Mesenchymal stem cell (in vitro differentiated cells and primary cell): ENCODE measurements at regions not wholly inside any gene's neighbourhood (a gene's known extent, or its start where the extent isn't known, plus 50 kb on each side); places are given as distances from the start of the nearest gene placed in this dataset.
A peak's percentile ranks its signal among the peaks of the same experiment; 100 is the strongest.

Experiments
- DNase-seq: peaks from one replicate; pipeline ENCODE4 v3.0.0-alpha.2; 2013
- H2AFZ ChIP-seq: one replicate; pipeline ENCODE4 v1.6.1; 2013; ENCODE audit warnings: low read depth, mild to moderate bottlenecking, control low read depth, inconsistent platforms, low read length, moderate library complexity
- H2AK5ac ChIP-seq: 2 replicates; pipeline ENCODE4 v1.6.1; 2013; ENCODE audit warnings: low read length, moderate library complexity, mild to moderate bottlenecking, inconsistent platforms; ENCODE audit not compliant: severe bottlenecking
- H2BK120ac ChIP-seq: one replicate; pipeline ENCODE4 v1.6.1; 2013; ENCODE audit warnings: low read depth, mild to moderate bottlenecking, inconsistent platforms, low read length, moderate library complexity
- H2BK12ac ChIP-seq, 2 experiments: one replicate each; pipeline ENCODE4 v1.6.1; 2013; ENCODE audit warnings: inconsistent platforms in 2 of 2, low read length in 2 of 2, mild to moderate bottlenecking in 2 of 2, moderate library complexity in 2 of 2, control low read depth in 1 of 2
- H2BK15ac ChIP-seq: one replicate; pipeline ENCODE4 v1.6.1; 2013; ENCODE audit warnings: mild to moderate bottlenecking, low read depth, inconsistent platforms; ENCODE audit not compliant: poor library complexity, severe bottlenecking
- H2BK5ac ChIP-seq: 2 replicates; pipeline ENCODE4 v1.6.1; 2013; ENCODE audit warnings: low read depth, mild to moderate bottlenecking, low read length, control low read depth, inconsistent platforms; ENCODE audit not compliant: poor library complexity, severe bottlenecking
- H3K14ac ChIP-seq, 2 experiments: one replicate each; pipeline ENCODE4 v1.6.1; 2013; ENCODE audit warnings: inconsistent platforms in 2 of 2, low read length in 2 of 2, control low read depth in 1 of 2, mild to moderate bottlenecking in 1 of 2, moderate library complexity in 1 of 2
- H3K18ac ChIP-seq, 2 experiments: one replicate each; pipeline ENCODE4 v1.6.1; 2013; ENCODE audit warnings: inconsistent platforms in 2 of 2, low read length in 2 of 2, control low read depth in 1 of 2, low read depth in 1 of 2, mild to moderate bottlenecking in 1 of 2
- H3K23ac ChIP-seq, 2 experiments: one replicate each; pipeline ENCODE4 v1.6.1; 2013; ENCODE audit warnings: inconsistent platforms in 2 of 2, low read length in 2 of 2, mild to moderate bottlenecking in 2 of 2, moderate library complexity in 2 of 2, control low read depth in 1 of 2
- H3K27ac ChIP-seq: 2 replicates; pipeline ENCODE4 v1.5.1; 2013; ENCODE audit warnings: mild to moderate bottlenecking, moderate library complexity, low read length, control low read depth, inconsistent platforms; ENCODE audit not compliant: poor library complexity, severe bottlenecking
- H3K27me3 ChIP-seq, 2 experiments: 2 replicates each; pipeline versions ENCODE4 v1.6.1 to v1.7.0; 2013; ENCODE audit warnings: low read length in 2 of 2, mild to moderate bottlenecking in 2 of 2, moderate library complexity in 2 of 2, control low read depth in 1 of 2, inconsistent platforms in 1 of 2; ENCODE audit not compliant: control insufficient read depth in 1 of 2, insufficient read depth in 1 of 2
- H3K36me3 ChIP-seq, 2 experiments: 2 replicates each; pipeline versions ENCODE4 v1.6.1 to v1.7.0; 2013; ENCODE audit warnings: low read length in 2 of 2, control low read depth in 1 of 2, inconsistent platforms in 1 of 2, low read depth in 1 of 2, mild to moderate bottlenecking in 1 of 2; ENCODE audit not compliant: insufficient read depth in 2 of 2, control insufficient read depth in 1 of 2
- H3K4ac ChIP-seq, 2 experiments: one replicate each; pipeline ENCODE4 v1.6.1; 2013; ENCODE audit warnings: inconsistent platforms in 2 of 2, low read length in 2 of 2, mild to moderate bottlenecking in 2 of 2, moderate library complexity in 2 of 2, control low read depth in 1 of 2, low read depth in 1 of 2
- H3K4me1 ChIP-seq: 2 replicates; pipeline ENCODE4 v1.6.1; 2013; ENCODE audit warnings: low read depth, low read length, control low read depth; ENCODE audit not compliant: control insufficient read depth, insufficient read depth
- H3K4me2 ChIP-seq: 2 replicates; pipeline ENCODE4 v1.6.1; 2013; ENCODE audit warnings: low read length, mild to moderate bottlenecking, inconsistent platforms; ENCODE audit not compliant: poor library complexity, severe bottlenecking
- H3K4me3 ChIP-seq, 2 experiments: 2 replicates each; pipeline versions ENCODE4 v1.5.1 to v1.7.0; 2013; ENCODE audit warnings: low read length in 2 of 2, mild to moderate bottlenecking in 2 of 2, control low read depth in 1 of 2, low read depth in 1 of 2; ENCODE audit not compliant: insufficient read depth in 1 of 2
- H3K79me1 ChIP-seq: replicated peaks from 2 replicates; pipeline ENCODE4 v1.6.1; 2013; ENCODE audit warnings: mild to moderate bottlenecking, control low read depth, low read length, inconsistent platforms; ENCODE audit not compliant: poor library complexity, severe bottlenecking
- H3K9ac ChIP-seq: 2 replicates; pipeline ENCODE4 v1.7.0; 2013; ENCODE audit warnings: mild to moderate bottlenecking, low read length, moderate library complexity
- H3K9me3 ChIP-seq: 2 replicates; pipeline ENCODE4 v1.7.0; 2013; ENCODE audit warnings: mild to moderate bottlenecking, low read length; ENCODE audit not compliant: control insufficient read depth
- H4K8ac ChIP-seq: one replicate; pipeline ENCODE4 v1.6.1; 2013; ENCODE audit warnings: inconsistent platforms, mild to moderate bottlenecking, low read length, moderate library complexity
- H4K91ac ChIP-seq: one replicate; pipeline ENCODE4 v1.6.1; 2013; ENCODE audit warnings: mild to moderate bottlenecking, low read length, inconsistent platforms
- WGBS: methylation state at CpG from one replicate; pipeline ENCODE4 v1.1.7; 2013; ENCODE audit warnings: mixed read lengths; 5-methylcytosine and 5-hydroxymethylcytosine counted together

GRCh38 chr1:173414539-173415226 is 62.5 kb upstream of the PRDX6 start:
- no peak overlapping the region for H2BK12ac ChIP-seq
- H3K9me3 ChIP-seq, result no peaks in the 10 kb centered on the region
- no peak overlapping the region for H2AFZ ChIP-seq
- no peak overlapping the region for H4K8ac ChIP-seq
- no peak overlapping the region for H3K14ac ChIP-seq
- H3K4ac ChIP-seq, result no peak overlapping the region
- H3K23ac ChIP-seq, result no peak overlapping the region
- no peak overlapping the region for H4K91ac ChIP-seq
- H2BK15ac ChIP-seq, result no peak overlapping the region
- peaks cover 2% of the 10 kb centered on the region for H3K79me1 ChIP-seq
- H3K36me3 ChIP-seq, result peaks cover 5 to 12% of the 10 kb centered on the region in 2 experiments
- no peak overlapping the region for H2BK120ac ChIP-seq
- H3K18ac ChIP-seq, result no peak overlapping the region
- no peak overlapping the region for H3K4me3 ChIP-seq
- H3K9ac ChIP-seq, result no peak overlapping the region
- DNase-seq, result no peak
- no peak overlapping the region for H3K4me2 ChIP-seq
- H2BK5ac ChIP-seq, result no peak overlapping the region
- H3K4me1 ChIP-seq, result peaks cover 2% of the 10 kb centered on the region
- no peaks in the 10 kb centered on the region for H3K27me3 ChIP-seq
- H3K27ac ChIP-seq, result no peak overlapping the region
- 98% methylated on average over 5 of the region's 5 CpGs for WGBS
- H2AK5ac ChIP-seq, result no peak overlapping the region

- H2BK15ac ChIP-seq, result no peak overlapping the region
- no peak overlapping the region for H3K23ac ChIP-seq
- H4K91ac ChIP-seq, result no peak overlapping the region
- H2BK12ac ChIP-seq, result no peak overlapping the region
- no peak overlapping the region for H4K8ac ChIP-seq
- H3K9ac ChIP-seq, result no peak overlapping the region
- peaks cover 5 to 11% of the 10 kb centered on the region in 2 experiments for H3K36me3 ChIP-seq
- H3K27ac ChIP-seq, result no peak overlapping the region
- H3K14ac ChIP-seq, result no peak overlapping the region
- 86% methylated on average over 3 of the region's 3 CpGs for WGBS
- no peak for DNase-seq
- no peak overlapping the region for H3K4ac ChIP-seq
- no peak overlapping the region for H2BK5ac ChIP-seq
- H3K9me3 ChIP-seq, result no peaks in the 10 kb centered on the region
- peaks cover 3% of the 10 kb centered on the region for H3K4me1 ChIP-seq
- no peak overlapping the region for H3K4me3 ChIP-seq
- no peak overlapping the region for H2BK120ac ChIP-seq
- no peaks in the 10 kb centered on the region for H3K27me3 ChIP-seq
- no peak overlapping the region for H3K18ac ChIP-seq
- no peak overlapping the region for H2AFZ ChIP-seq
- H2AK5ac ChIP-seq, result no peak overlapping the region
- H3K4me2 ChIP-seq, result no peak overlapping the region
- H3K79me1 ChIP-seq, result peaks cover 2% of the 10 kb centered on the region
These were observed 61.6 kb upstream of the PRDX6 start for GRCh38 chr1:173415490-173415889.

GRCh38 chr1:173415905-173416450 is 61.2 kb upstream of the PRDX6 start:
- Histone ChIP-seq H3K4ac (no peak overlapping the region), H3K18ac (peak overlapping the region in 1 of 2 experiments; percentile 41), H3K4me1 (peaks cover 3% of the 10 kb centered on the region), H3K79me1 (peaks cover 2% of the 10 kb centered on the region), H3K4me3 (no peak overlapping the region), H2BK120ac (no peak overlapping the region), H3K4me2 (no peak overlapping the region), H2AFZ (no peak overlapping the region), H4K8ac (no peak overlapping the region), H3K14ac (peak overlapping the region in 1 of 2 experiments; percentile 7), H3K23ac (no peak overlapping the region), H2AK5ac (no peak overlapping the region), H3K27me3 (no peaks in the 10 kb centered on the region), H2BK12ac (peak overlapping the region in 1 of 2 experiments; percentile 45), H3K27ac (no peak overlapping the region), H3K9me3 (no peaks in the 10 kb centered on the region), H3K9ac (no peak overlapping the region), H2BK15ac (no peak overlapping the region), H4K91ac (peak overlapping the region; percentile 1), H3K36me3 (peaks cover 5 to 7% of the 10 kb centered on the region in 2 experiments), H2BK5ac (no peak overlapping the region)
- DNase-seq, result no peak
- 75% methylated on average over 5 of the region's 5 CpGs for WGBS

- H3K79me1 ChIP-seq, result peaks cover 2% of the 10 kb centered on the region
- no peak for DNase-seq
- H3K27me3 ChIP-seq, result no peaks in the 10 kb centered on the region
- 89% methylated on average over 1 of the region's 1 CpG for WGBS
- no peak overlapping the region for H2BK5ac ChIP-seq
- no peak overlapping the region for H3K9ac ChIP-seq
- H2BK12ac ChIP-seq, result no peak overlapping the region
- H2AK5ac ChIP-seq, result no peak overlapping the region
- no peak overlapping the region for H3K4ac ChIP-seq
- H2BK15ac ChIP-seq, result no peak overlapping the region
- H3K36me3 ChIP-seq, result peaks cover 5 to 7% of the 10 kb centered on the region in 2 experiments
- no peak overlapping the region for H3K4me2 ChIP-seq
- no peak overlapping the region for H3K4me3 ChIP-seq
- no peaks in the 10 kb centered on the region for H3K9me3 ChIP-seq
- H4K91ac ChIP-seq, result no peak overlapping the region
- H3K4me1 ChIP-seq, result peaks cover 1% of the 10 kb centered on the region
- H3K18ac ChIP-seq, result no peak overlapping the region
- no peak overlapping the region for H3K14ac ChIP-seq
- H3K27ac ChIP-seq, result no peak overlapping the region
- H4K8ac ChIP-seq, result no peak overlapping the region
- no peak overlapping the region for H2AFZ ChIP-seq
- no peak overlapping the region for H3K23ac ChIP-seq
- H2BK120ac ChIP-seq, result no peak overlapping the region
These were observed 59.6 kb upstream of the PRDX6 start for GRCh38 chr1:173417563-173417962.
